Activated effector memory CD4-positive, alpha-beta T cell treated with Interleukin-2 at 50 U/mL for 16 hours (primary cell): ENCODE measurements at regions not wholly inside any gene's neighbourhood (a gene's known extent, or its start where the extent isn't known, plus 50 kb on each side); places are given as distances from the start of the nearest gene placed in this dataset.

ENCODE experiments used
- DNase-seq: peaks from one replicate; pipeline ENCODE4 v3.0.0-alpha.2; 2020

DNA sequence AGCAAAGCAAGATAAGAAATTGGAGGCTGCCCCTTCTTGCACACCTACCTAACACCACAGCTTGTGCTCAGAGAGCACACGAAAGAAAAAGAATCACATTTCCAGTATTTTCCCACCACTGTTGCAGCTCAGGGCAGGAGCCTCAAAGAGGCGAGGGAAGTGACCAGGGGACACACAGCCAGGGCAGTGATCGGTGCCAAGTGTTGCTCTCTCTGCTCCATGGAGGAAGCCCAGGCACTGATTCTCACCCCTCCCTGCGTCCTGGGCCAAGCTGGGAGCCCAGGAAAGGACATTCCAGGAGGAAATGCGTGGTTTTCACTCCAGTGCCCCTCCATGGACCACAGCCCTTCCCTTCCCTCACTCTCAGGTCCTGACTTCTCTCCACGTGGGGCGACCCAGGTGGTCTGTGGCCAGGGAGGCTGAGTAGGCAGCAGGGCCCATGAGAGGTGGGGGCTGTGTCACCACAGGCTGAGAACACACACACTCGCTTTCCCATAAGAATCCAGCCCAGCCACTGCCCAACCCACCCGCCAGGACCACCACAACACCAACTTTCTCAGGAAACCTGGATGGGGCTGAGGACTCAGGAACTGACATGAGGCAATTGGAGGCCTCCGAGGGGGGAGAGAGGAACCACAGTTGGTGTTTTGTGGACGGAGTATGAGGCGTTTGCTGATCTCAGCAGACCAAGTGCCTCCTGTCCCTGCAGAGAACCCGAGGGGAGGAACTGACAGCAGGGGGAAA, 81.7 kb upstream of the MAFB start:
- DNase-seq, result no peak

DNA sequence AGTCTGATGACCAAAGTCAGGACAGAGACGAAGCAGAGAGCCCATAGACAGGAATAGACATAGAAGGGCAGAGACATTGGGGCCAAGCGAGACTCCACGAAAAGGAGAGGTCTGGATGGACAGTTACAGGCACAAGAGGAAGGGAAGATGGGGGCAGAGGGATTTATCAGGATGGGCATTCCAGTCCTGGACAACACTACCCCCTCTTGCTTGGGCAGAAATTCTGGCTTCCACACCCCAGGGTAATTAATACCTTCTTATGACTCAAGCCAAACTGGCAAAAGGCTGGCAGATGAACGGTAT, 82.2 kb upstream of the MAFB start:
- DNase-seq, result no peak

DNA sequence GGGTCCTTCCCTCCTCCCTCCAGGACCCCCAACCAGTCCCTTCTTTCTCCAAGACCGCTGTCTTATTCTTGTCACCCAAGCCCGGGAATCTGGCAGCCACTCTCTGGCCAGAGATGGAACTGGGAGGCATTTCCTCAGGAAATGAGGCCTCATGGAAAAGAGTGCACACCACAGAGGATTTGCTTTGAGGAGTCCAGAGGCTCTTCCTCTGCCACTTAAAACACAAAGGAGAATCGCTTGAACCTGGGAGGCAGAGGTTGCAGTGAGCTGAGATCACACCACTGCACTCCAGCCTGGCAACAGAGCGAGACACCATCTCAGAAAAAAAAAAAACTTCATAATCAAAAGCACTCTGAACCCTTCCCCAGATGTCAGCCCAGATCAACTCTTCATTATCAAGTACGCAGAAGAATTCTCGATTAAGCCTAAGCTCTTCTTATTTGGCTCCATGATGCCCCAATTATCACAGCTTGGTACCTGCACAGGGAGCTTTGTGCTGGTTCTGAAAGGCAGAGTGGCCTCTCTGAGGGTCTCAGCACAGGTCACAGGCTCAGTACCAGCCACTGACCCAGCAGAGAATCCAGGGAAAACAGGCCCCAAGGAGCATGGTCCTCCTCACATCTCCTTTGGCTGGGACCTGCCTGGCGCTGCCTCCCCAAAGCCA, 82.9 kb upstream of the MAFB start:
- DNase-seq, result no peak

DNA sequence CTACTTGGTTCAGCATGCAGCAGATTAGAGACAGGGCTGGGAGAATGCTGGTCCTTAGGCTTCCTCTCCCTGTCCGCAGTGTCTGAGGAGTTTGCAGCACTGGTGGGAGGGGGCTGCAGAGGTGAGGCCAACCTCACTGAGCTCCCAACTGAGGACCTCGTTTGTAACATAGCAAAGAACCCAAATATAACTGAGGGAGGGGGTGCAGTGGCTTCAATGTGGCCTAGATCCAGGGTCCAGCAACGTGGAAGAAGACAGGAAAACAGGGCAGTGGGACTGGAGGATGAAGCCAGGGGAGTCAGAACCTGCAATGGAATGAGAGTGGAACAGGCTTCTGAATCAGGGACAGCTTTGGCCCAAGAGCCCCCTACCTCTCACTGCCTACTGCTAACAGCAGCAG, 84.3 kb upstream of the MAFB start:
- no peak for DNase-seq

DNA sequence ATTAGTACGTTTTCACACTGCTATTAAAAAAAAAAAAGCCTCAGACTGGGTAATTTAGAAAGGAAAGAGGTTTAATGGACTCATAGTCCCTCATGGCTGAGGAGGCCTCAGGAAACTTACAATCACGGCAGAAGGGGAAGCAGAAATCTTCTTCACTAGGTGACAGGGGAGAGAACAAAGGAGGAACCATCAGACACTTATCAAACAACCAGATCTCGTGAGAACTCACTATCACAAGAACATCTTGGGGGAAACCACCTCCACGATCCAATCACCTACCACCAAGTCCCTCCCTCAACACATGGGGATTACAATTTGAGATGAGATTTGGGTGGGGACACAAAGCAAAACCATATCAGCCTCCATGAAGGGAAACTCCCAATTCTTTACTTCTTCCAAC, 85.2 kb upstream of the MAFB start:
- no peak for DNase-seq

DNA sequence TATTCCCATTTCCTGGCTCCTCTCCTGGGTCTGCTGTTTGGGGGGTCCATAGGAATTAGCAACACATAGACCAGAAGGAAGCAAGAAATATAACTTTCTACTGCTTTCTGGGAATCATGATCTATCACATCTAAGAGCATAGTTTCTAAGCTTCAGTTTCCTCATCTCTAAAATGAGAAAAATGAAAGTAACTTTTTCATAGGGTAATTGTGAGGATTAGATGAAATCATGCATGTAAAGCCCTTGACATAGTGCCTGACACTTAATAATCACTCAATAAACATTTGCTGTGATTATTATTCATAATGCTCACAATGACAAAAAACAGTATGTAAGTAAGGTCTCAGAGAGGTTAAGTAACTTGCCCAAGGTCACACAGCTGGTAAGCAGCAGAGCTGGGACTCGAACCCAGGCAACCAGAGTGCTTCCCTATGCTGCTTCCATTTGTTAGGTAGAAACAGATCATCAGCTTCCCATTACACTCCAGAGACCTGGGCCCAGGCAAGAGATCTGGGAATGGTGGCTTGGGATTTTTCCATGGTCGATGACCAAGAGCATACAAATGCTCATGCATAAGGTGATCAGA, 86.6 kb upstream of the MAFB start:
- DNase-seq, result no peak

DNA sequence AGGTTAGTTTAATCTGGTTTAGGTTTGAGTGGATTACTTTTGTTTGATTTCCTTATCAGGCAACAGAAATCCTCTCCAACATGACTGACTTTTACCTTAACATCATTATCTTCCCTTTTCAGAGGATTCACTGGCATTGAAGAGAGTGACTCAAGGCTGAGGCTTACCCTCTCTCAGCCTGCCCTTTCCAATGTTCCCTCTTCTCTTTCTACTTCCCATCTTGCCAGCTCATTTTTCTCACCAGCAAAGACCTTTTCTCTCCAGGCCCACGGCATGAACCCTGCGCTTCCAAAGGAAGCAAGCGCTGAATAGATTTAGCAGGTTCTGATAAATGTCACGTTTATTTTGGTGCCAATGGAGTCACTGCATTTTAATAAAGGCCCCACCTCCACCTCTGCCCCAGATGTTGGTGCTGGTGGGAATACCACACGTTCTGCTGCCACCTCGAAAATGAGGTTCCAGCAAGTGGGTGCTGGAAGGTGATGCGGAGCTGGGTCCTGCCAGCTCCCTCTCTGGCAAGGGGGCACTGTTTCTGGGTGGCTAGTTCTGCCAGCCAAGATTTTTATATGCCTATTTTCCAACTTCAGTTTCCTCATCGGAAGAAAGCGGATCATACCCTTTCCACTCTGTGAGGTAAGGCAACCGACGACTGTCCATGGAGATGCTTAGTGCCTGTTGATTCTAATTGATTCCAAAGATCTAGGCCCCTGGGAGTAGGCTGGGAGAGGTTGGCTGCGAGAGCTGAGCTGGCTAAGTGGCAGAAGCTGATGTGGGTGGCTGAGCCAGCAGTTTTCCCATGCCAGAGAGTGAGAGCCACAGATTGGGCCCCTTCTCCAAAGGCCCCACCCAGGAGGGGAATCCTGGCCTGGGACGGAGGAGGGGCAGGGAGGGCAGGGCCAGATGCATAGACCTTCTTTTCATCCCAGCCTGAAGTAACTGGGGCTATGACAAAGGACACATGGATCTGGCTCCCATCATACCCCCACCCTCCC, 87.7 kb upstream of the MAFB start:
- no peak for DNase-seq

DNA sequence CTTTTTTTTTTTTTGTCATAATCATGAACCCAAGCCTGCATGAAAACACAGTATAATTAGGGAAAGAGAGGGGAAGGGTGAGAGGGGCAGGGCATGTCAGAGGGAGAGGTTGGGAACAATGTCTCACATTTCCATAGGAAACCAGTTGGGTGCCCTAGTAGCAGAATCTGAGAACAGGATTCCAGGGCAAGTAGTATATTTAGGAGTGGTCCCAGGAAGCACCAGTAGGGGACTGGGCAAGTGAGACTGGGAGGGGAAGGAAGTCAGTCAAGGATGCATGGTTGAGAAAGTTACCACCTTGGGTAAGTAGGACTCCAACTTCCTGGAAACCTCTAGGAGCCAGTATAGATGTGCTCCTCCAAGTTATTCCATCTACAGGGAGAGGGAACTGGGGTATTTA, 88.6 kb upstream of the MAFB start:
- no peak for DNase-seq

DNA sequence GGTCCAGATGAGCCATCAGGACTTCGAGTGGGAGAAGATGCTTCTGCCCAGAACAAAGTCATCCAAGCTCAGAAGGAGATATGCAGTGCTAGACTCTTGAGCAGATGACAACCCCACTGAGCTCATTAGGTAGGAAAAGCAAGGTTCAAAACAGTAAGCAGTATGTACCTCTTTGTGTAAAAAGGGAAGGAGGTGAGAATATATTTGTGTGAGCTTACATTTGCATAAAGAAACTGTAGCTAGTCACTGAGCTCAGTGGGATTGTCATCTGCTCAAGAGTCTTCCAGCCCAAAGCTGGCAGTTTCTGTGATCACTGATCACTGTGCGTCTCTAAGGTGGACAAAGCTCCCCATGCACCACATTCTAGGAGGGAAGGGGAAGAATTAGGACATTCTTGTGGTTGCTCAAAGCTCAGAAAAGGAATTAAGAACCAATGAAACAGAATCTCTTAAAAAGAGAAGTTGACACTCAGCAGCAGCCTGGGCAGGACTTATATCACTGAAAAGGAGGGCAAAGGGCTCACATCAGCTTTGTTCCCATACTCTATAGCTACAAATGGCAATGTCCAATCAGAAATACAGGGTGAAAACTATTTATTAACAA, 90.0 kb upstream of the MAFB start:
- no peak for DNase-seq

DNA sequence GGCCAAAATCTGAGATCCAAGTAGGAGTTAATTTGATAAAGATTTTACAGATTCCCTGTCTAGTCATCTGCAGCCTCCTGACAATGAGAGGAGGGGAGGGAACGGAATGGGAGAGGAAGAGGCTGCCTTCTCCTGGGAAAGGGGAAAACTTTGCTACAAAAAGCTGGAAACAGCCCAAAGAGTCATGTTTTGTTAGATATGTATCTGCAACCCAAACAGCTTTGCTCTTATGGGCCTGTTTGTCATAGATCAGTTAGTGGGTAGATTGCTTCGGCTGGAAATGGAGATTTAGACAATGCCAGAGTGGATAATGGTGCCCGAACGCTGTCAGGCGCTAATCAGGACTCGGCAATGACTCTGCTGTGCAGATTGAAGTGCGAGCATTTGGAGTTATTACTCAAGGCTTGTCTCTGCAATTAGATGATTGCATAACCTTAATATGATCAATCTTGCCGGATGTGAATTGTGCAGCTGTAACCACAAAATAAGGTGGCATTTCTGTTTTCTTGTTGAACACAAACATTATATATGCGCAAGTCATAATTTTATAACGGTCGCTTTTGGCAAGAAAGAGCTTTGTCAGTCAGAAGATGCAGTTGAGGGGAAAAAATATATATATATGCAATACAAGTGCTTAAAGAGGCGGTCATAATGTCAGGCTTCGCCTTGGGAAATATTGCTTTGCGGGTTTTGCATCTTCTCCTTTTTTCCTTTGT, 92.4 kb upstream of the MAFB start:
- DNase-seq, result no peak

DNA sequence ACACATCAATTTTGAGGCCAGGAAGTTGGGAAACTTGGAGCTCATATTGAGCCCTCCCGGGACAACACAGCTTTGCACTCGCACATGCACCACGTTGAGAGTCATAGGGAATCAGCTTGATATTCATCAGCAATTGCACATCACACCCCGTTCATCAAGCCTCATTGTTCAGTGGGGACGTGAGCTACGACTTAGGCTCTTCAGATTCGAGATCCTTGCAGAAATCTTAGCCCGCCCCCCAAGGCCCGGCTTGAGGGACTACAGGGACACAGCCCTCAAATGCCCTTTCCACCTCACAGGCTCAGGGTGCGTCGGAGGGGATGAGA, 93.0 kb upstream of the MAFB start:
- no peak for DNase-seq

DNA sequence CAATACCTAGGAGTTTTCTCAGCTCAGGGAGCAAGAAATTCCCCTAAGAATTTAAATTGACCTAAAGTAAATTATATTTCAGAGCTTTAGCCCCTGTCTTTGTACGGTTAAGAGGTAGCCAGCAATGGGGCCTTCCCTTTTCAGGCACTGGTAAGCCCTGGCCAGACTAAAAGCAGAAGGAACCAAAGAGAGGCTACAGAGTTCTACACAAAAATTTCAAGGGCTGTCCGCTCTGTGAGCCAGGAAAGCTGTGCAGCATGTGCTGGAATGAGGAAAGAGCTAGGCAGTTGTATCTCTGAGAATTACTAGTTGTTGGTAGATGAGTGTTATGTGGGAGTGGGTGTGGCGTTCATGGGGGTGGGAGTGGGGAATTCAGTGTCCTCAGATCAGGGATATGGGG, 96.3 kb upstream of the MAFB start:
- DNase-seq, result no peak

DNA sequence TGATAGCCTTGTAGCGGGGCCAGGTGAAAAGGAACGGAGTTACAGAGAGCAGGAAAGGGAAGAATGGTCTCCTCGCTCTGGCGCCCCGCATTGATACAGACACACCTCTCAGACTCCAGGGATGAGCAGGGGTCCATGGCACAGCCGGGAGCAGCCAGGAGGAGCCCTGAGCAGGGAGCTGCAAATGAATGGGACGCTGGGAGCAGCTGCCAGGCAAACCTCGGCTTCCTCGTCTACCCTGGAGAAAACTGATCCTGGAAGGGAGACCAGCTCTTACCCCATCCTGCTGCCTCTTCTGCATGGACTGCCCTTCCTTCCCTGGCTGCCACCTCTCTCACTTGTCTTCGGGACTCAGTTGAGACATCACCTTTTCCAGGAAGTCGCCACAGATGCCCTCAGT, 97.3 kb upstream of the MAFB start:
- DNase-seq, result no peak

DNA sequence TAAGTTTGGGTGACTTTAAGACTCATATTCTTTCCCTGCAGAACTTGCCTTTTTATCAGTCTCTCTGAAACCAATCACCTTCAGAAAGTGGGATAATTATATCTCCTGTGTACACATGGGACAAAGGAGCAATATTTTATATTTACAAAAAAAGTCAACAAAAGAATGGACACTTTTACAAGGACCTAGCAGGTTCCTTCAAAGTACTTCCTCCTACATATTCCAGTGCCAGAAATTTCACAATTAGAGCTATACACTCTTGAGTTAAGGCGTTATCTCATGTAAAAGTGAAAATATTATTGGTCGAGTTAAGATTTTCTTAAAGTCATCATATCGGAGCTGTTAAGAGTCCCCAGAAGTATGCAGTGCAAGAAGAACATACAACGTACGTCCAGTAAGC, 98.9 kb upstream of the MAFB start:
- no peak for DNase-seq

DNA sequence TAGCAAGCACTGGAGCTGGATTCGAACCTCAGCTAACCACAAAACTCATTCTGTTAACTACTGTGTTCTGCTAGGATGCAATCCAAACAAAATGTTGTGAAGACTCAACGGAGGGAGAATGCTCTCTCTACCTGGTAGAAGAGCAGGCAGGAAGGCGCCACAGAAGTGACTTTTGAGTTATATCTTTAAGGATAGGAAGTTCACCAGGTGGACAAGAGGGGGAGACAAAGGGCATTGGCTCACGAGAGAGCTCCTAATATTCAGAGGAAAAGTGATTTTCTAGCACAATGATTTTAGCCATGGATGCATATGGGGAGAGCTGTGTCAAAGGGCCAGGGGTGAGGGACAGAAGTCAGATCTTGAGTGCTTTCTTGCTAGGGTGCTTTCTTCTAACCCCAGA, 108.4 kb upstream of the MAFB start:
- DNase-seq, result no peak

DNA sequence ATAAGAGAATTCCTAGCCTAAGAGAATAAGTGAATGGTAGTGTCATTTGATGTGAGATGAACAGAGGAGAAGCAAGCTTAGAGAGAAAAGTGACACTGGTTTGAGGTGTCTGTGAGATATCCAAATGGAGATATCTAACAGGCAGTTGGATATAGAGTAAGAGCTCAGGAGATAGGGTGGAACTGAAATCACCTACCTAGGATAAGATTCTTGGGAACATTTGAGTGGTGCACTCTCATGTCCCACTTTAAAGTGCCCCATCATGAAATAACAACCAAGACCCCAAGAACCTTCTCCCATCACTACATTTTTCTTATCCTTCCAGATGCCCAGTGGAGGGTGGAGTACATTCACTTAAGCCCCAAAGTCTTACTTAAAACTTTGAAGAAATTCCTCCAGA, 109.0 kb upstream of the MAFB start:
- no peak for DNase-seq

DNA sequence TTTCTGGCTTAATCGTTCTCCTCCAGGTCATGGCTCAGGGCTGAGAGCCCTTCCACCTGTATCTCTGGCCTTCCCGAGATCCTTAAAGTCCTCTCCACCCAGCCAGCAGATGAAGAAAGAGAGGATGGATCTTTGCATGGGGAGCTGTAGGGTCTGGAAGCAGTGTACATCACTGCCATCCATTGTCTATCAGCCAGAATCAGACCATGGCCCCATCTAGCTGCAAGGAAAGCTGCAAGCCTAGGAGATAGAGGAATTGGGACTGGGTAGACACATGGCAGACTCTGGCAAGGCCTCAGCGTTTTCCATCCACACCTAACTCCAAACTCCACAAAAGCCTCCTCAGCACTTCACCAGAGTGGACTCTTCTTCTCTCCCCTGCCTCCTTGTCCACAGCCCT, 113.8 kb upstream of the MAFB start:
- DNase-seq, result no peak

DNA sequence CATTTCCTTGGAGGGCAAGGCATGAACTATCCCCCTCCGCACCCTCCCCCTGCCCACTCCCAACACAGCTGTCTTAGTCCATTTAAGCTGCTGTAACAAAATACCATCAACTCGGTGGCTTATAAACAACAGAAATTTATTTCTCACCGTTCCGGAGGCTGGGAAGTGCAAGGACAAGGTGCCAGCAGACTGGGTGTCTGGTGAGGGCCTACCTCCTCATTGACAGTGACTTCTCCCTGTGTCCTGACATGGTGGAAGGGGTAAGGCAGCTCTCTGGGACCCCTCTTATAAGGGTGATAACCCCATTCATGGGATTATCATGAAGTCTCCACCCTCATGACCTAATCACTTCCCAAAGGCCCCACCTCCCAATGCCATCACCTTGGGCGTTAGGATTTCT, 114.3 kb upstream of the MAFB start:
- no peak for DNase-seq

DNA sequence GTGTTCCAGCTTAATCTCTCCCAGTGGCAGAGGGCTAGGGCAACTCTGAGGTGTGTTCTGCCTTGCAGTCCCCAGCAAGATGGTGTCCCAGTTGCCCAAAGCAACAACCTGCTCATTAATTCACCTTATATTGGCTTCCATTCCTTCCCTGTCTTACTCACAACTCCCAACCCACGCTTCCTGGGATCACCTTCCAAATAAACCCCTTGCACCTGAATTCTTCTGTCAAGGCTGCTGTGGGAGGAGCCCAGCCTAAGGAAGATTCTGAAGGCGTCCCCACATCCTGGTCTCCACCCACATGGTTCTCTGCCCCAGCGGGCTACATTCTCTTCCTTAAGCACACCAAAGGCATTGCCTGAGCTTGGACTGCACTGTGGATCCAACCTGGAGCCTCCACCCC, 116.6 kb upstream of the MAFB start:
- DNase-seq, result no peak

DNA sequence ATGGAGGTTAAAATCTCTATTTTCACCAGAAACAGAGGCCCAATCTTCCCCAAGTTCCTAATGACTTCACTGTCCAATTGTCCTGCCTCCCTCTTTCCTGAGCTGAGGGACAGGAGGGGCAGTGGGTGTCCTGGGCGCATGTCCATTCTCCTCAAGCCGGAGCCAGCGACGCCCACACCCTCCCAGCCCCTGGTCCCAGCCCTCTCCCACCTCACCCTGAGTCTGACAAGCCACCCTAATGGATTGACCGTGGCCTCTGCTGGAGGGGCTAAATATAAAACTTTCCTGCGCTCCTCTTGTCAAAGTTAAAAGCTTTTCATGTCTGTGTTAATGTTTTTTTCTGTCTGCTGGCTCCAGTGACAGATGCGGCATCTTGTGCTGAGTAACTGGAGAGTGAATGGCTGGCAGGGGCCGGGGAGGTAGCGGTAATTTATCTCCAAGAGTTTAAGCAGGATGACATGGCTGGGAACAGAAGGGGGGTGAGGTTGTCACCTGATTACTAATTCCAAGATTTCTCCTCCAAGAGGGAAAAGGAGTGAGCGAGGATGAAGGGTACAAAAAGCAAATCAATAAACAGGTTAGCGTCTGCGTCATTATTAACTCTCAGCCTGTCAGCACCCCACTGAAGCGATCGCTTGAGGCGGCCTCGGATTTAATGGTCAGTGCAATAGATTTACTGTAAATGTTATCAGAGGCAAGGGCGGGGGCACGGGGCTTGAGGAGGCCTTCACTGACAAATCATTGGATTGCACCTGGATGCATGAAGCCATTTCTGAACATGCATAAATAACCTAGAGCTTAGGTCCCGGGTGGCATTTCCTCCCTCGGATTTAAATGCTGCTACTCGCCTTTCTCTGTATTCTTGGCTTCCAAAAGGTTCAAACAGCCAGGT, 118.1 kb upstream of the MAFB start:
- no peak for DNase-seq

DNA sequence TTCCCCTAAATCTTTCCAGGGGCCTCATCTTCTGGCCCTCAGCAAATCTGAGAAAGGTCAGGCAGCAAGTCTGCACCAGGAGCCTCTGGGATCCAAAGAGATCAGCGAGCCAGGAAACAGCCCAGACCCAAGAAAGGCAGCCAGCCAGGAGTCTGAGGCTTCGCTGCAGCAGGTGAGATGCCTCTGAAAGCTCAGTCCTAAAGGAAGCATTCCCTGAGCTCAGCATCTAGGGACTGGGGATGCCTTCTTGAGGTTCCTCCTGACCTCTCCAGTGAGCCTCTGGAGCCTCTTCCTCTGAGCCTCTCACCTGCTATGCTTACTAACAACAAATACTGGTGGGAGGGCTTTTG, 118.8 kb upstream of the MAFB start:
- DNase-seq, result no peak

DNA sequence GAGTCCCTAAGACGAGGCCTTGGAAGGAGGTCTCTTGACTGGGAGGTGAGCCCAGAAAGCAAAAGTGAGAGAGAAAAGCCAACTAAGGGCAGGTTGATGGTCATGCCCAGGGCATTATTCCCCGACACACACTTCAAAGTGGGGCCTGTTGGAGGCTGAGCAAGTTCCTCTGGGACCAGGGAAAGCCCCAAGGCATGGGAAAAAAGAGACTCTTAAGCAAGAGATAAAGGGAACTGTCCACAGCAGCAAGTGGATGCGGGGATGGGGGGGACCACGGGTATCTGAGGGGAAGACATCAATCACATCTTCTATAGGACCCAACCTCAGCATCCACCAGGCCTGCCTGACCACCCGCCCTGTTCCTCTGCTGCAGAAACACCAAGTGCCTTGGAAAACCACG, 119.9 kb upstream of the MAFB start:
- no peak for DNase-seq
